Endothelial cell of umbilical vein (primary cell): ENCODE measurements at regions not wholly inside any gene's neighbourhood (a gene's known extent, or its start where the extent isn't known, plus 50 kb on each side); places are given as distances from the start of the nearest gene placed in this dataset.

Experiments
- BruUV-seq: library from RNA; stranded (reverse); fragments of 400-500 nt; replicated peaks from 2 replicates; lab custom pipeline; 2021; lab: Mats Ljungman, UMichigan
- CTCF ChIA-PET: fragments of 300-600, 350-600 bp; sonication (Branson Sonifier 250); formaldehyde crosslinking; loops from one replicate; lab custom pipeline; 2021; ENCODE audit warnings: antibody characterized with exemption, inconsistent platforms; lab: Charles Lee
- POLR2A ChIA-PET: fragments of 300-600, 350-600 bp; sonication (Branson Sonifier 250); formaldehyde crosslinking; loops from one replicate; lab custom pipeline; 2021; ENCODE audit warnings: antibody characterized with exemption, inconsistent platforms; lab: Charles Lee
- DNase-seq: peaks from one replicate; pipeline ENCODE4 v3.0.0-alpha.2; 2011; ENCODE audit warnings: low read depth, low spot score
- FAIRE-seq: peaks from 2 replicates; lab custom pipeline; 2011; peaks lifted over from hg19 to GRCh38; lab: Jason Lieb, UNC
- H2AFZ ChIP-seq: 2 replicates; pipeline ENCODE4 v1.6.0; 2012; ENCODE audit warnings: low read depth, low read length, control low read depth, inconsistent platforms
- H3K27ac ChIP-seq: 2 replicates; pipeline ENCODE4 v1.5.1; 2011; ENCODE audit warnings: low read depth, mild to moderate bottlenecking, control low read depth, low read length, moderate library complexity; ENCODE audit not compliant: insufficient read depth
- H3K27me3 ChIP-seq, 2 experiments: 2 replicates each; pipeline versions ENCODE4 v1.6.0 to v1.6.1; 2011; ENCODE audit warnings: low read length in 2 of 2, mixed read lengths in 1 of 2; ENCODE audit not compliant: control insufficient read depth in 2 of 2, insufficient read depth in 2 of 2
- H3K36me3 ChIP-seq, 2 experiments: 2 replicates in 1 of 2; 3 replicates in 1 of 2; pipeline ENCODE4 v1.5.1; 2011; ENCODE audit warnings: low read length in 2 of 2, mild to moderate bottlenecking in 1 of 2, moderate library complexity in 1 of 2; ENCODE audit not compliant: control insufficient read depth in 2 of 2, insufficient read depth in 2 of 2; ENCODE audit errors: extremely low read depth in 1 of 2
- H3K4me1 ChIP-seq: 3 replicates; pipeline ENCODE4 v1.5.1; 2011; ENCODE audit warnings: mild to moderate bottlenecking, low read length; ENCODE audit not compliant: control insufficient read depth, insufficient read depth; ENCODE audit errors: extremely low read depth
- H3K4me2 ChIP-seq: 2 replicates; pipeline ENCODE4 v1.6.1; 2011; ENCODE audit warnings: low read length, control low read depth, mixed read lengths; ENCODE audit not compliant: insufficient read depth
- H3K4me3 ChIP-seq, 3 experiments: fragments of 200-600 bp in 1 of 3; sonication (generic), shearing (Covaris generic) in 1 of 3; replicated peaks in 1 of 3; 2 replicates each; pipeline ENCODE4 v1.5.1; 2011 to 2016; ENCODE audit warnings: control low read depth in 3 of 3, low read length in 3 of 3, mild to moderate bottlenecking in 2 of 3, inconsistent platforms in 1 of 3, low read depth in 1 of 3, moderate library complexity in 1 of 3; ENCODE audit not compliant: insufficient read depth in 1 of 3
- H3K79me2 ChIP-seq: 2 replicates; pipeline ENCODE4 v1.6.0; 2012; ENCODE audit warnings: low read length, inconsistent platforms; ENCODE audit not compliant: control insufficient read depth, insufficient read depth
- H3K9ac ChIP-seq: replicated peaks from 2 replicates; pipeline ENCODE3; 2011; ENCODE audit warnings: low read length, control low read depth; ENCODE audit not compliant: insufficient read depth; ENCODE audit errors: extremely low read depth
- H3K9me1 ChIP-seq: replicated peaks from 3 replicates; pipeline ENCODE4 v1.6.0; 2011; ENCODE audit warnings: mild to moderate bottlenecking, low read length; ENCODE audit not compliant: control insufficient read depth, insufficient read depth; ENCODE audit errors: extremely low read depth
- H3K9me3 ChIP-seq: replicated peaks from 2 replicates; pipeline ENCODE4 v1.5.1; 2012; ENCODE audit warnings: low read length, inconsistent platforms; ENCODE audit not compliant: control insufficient read depth, insufficient read depth
- H4K20me1 ChIP-seq: replicated peaks from 2 replicates; pipeline ENCODE3; 2011; ENCODE audit warnings: mild to moderate bottlenecking, low read length; ENCODE audit not compliant: control insufficient read depth, insufficient read depth; ENCODE audit errors: extremely low read depth
- CTCF ChIP-seq, 2 donors: IDR thresholded peaks; 1 replicate in 1 of 2; 2 replicates in 1 of 2; pipeline ENCODE4 v1.5.1; 2011; ENCODE audit warnings: low read length in 2 of 2, mild to moderate bottlenecking in 2 of 2, moderate library complexity in 2 of 2, control low read depth in 1 of 2, inconsistent platforms in 1 of 2, low read depth in 1 of 2; ENCODE audit not compliant: insufficient read depth in 1 of 2; ENCODE audit errors: extremely low read depth in 1 of 2
- EZH2 ChIP-seq: IDR thresholded peaks from 2 replicates; pipeline ENCODE4 v1.6.1; 2012; ENCODE audit warnings: borderline replicate concordance, low read depth, mild to moderate bottlenecking, moderate library complexity, low read length, inconsistent platforms; ENCODE audit not compliant: severe bottlenecking
- FOS ChIP-seq: IDR thresholded peaks from 2 replicates; pipeline ENCODE4 v1.6.1; 2011; ENCODE audit warnings: mild to moderate bottlenecking, low read length, moderate library complexity, borderline replicate concordance; ENCODE audit not compliant: insufficient read depth
- GATA2 ChIP-seq: IDR thresholded peaks from 2 replicates; pipeline ENCODE4 v1.7.0; 2011; ENCODE audit warnings: low read depth, mild to moderate bottlenecking, moderate library complexity, mixed read lengths, low read length; ENCODE audit not compliant: insufficient read length, insufficient read depth
- JUN ChIP-seq: IDR thresholded peaks from 2 replicates; pipeline ENCODE4 v1.6.1; 2011; ENCODE audit warnings: borderline replicate concordance, low read depth; ENCODE audit not compliant: insufficient read length, insufficient read depth
- MAX ChIP-seq: IDR thresholded peaks from 2 replicates; pipeline ENCODE4 v1.6.1; 2011; ENCODE audit not compliant: insufficient read depth, insufficient read length
- MYC ChIP-seq: IDR thresholded peaks from one replicate; pipeline ENCODE4 v1.6.1; 2011; ENCODE audit warnings: mild to moderate bottlenecking, low read depth, low read length
- POLR2AphosphoS5 ChIP-seq: IDR thresholded peaks from 2 replicates; pipeline ENCODE4 v1.6.1; 2012; ENCODE audit warnings: low read depth, mild to moderate bottlenecking, control low read depth, low read length, moderate library complexity; ENCODE audit not compliant: insufficient read depth
- dilution Hi-C: fragments of 300-500 bp; cut with MboI; formaldehyde crosslinking; loops from one replicate; pipeline ENCODE4 v1.15.0; 2019; ENCODE audit warnings: low sequenced_read_pairs; ENCODE audit not compliant: extremely low pct_ligation_motif_present
- intact Hi-C: fragments of 100-400 bp; cut with micrococcal nuclease; formaldehyde crosslinking; loops from one replicate; pipeline ENCODE4 v1.10.0; 2022

GRCh38 chr4:154120006-154120676 lies 331.3 kb upstream of the SFRP2 start:
- TF ChIP-seq JUN (no peak), GATA2 (no peak), FOS (no peak), POLR2AphosphoS5 (no peak), CTCF (IDR thresholded peaks at IDR 0.05; ENCODE audit: extremely low read depth in 1 of 2, insufficient read depth in 1 of 2, low read depth in 1 of 2, low read length in 2 of 2) (no peak), MYC (no peak), MAX (no peak), EZH2 (no peak)

More at GRCh38 chr4:154120006-154120676, 331.3 kb upstream of the SFRP2 start:
- no peak overlapping the region for H3K4me3 ChIP-seq
- DNase-seq (no peak), FAIRE-seq (no peak)
- no peak overlapping the region for H2AFZ ChIP-seq
- intact Hi-C loops (no loop called here), dilution Hi-C loops (no loop called here)
- peaks cover 8% of the 10 kb centered on the region for H3K9me3 ChIP-seq
- ChIA-PET POLR2A (no interaction called here), CTCF (no interaction called here)
- no peaks in the 10 kb centered on the region for H3K9me1 ChIP-seq
- no peak overlapping the region for H3K9ac ChIP-seq
- H3K4me1 ChIP-seq: no peaks in the 10 kb centered on the region
- BruUV-seq: no TSS peak
- no peak overlapping the region for H3K27ac ChIP-seq
- no peaks in the 10 kb centered on the region for H3K79me2 ChIP-seq
- no peaks in the 10 kb centered on the region for H3K36me3 ChIP-seq
- no peaks in the 10 kb centered on the region for H3K27me3 ChIP-seq
- H4K20me1 ChIP-seq: no peaks in the 10 kb centered on the region
- H3K4me2 ChIP-seq: no peak overlapping the region
